Fibroblast of skin of back (primary cell): ENCODE measurements at regions not wholly inside any gene's neighbourhood (a gene's known extent, or its start where the extent isn't known, plus 50 kb on each side); places are given as distances from the start of the nearest gene placed in this dataset.
"Not testable (repeated sequence)": the region's sequence is repeated elsewhere in the genome, so short reads cannot be mapped to it uniquely, and the experiment has no call there.

Source experiments
- DNase-seq: peaks from one replicate; pipeline ENCODE4 v3.0.0-alpha.2; 2013

- no peak for DNase-seq
These were observed 209.7 kb upstream of the TENT5A start for GRCh38 chr6:81962198-81962597.

- DNase-seq, result peak; percentile 74
These were observed 198.4 kb upstream of the TENT5A start for GRCh38 chr6:81950877-81951276.

GRCh38 chr6:81948861-81949260 is 196.4 kb upstream of the TENT5A start:
- no peak for DNase-seq

GRCh38 chr6:81948196-81948595 is 195.7 kb upstream of the TENT5A start:
- DNase-seq, result not testable (repeated sequence)

GRCh38 chr6:81944661-81945060 is 192.2 kb upstream of the TENT5A start:
- no peak for DNase-seq

GRCh38 chr6:81942842-81943241 is 190.4 kb upstream of the TENT5A start:
- not testable (repeated sequence) for DNase-seq

GRCh38 chr6:81942067-81942370 is 189.5 kb upstream of the TENT5A start:
- DNase-seq, result no peak

GRCh38 chr6:81940451-81940985 is 188.0 kb upstream of the TENT5A start:
- DNase-seq, result peak; percentile 27

GRCh38 chr6:81939766-81940165 is 187.3 kb upstream of the TENT5A start:
- DNase-seq, result no peak

- peak; percentile 78 for DNase-seq
These were observed 186.7 kb upstream of the TENT5A start for GRCh38 chr6:81938991-81939732.

GRCh38 chr6:81938014-81938856 is 185.8 kb upstream of the TENT5A start:
- peak; percentile 86 for DNase-seq

GRCh38 chr6:81937296-81937937 is 184.9 kb upstream of the TENT5A start:
- peak; percentile 42 for DNase-seq

GRCh38 chr6:81934936-81935335 is 182.5 kb upstream of the TENT5A start:
- DNase-seq, result no peak

GRCh38 chr6:81933608-81934051 is 181.1 kb upstream of the TENT5A start:
- no peak for DNase-seq

- DNase-seq, result no peak
These were observed 180.6 kb upstream of the TENT5A start for GRCh38 chr6:81933089-81933488.

- DNase-seq, result not testable (repeated sequence)
These were observed 180.0 kb upstream of the TENT5A start for GRCh38 chr6:81932448-81932847.

- peak; percentile 41 for DNase-seq
These were observed 177.3 kb upstream of the TENT5A start for GRCh38 chr6:81929828-81930227.

GRCh38 chr6:81925201-81925600 is 172.7 kb upstream of the TENT5A start:
- no peak for DNase-seq

- DNase-seq, result no peak
These were observed 157.8 kb upstream of the TENT5A start for GRCh38 chr6:81909981-81910900.

- no peak for DNase-seq
These were observed 156.7 kb upstream of the TENT5A start for GRCh38 chr6:81909162-81909561.

GRCh38 chr6:81906709-81907204 is 154.3 kb upstream of the TENT5A start:
- no peak for DNase-seq

- DNase-seq, result no peak
These were observed 153.6 kb upstream of the TENT5A start for GRCh38 chr6:81906041-81906440.
